ENCODE measurements at regions not wholly inside any gene's neighbourhood (a gene's known extent, or its start where the extent isn't known, plus 50 kb on each side); places are given as distances from the start of the nearest gene placed in this dataset.

DNA sequence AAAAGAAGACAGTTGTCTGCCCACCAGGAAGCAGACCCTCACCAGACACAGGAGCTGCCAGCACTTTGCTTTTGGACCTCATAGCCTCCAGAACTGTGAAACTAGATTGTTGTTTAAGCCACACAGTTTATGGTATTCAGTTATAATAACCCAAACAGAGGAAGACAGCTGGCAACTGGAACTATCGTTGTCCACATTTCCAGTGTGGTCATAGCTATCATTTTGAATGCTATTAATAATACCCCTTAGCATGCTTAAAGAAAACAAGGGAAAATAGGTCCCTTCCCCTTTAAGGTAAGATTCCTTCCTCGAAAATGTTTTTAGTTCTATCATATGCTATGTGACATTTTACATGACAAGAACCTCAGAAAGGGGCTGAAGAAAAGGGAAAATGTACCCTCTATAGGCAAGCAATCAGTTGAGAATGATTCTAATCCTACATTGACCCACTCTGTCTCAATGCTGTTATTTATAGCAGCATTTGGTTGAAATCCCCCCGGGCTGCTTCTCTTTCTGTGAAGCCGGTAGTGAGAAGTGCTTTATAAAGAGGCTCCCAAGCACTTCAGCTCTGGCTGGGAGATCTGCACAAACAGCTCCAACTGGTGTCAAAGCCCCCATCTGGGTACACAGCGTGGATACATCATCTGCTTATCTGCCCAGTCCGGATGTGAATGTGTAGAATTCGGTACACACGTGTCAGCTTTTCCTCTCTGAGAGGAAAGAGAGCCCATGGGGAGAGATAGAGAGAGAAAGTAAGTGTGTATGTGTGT lies 221.2 kb upstream of the FLRT2 start:
- Histone ChIP-seq H3K79me2 (ENCODE audit: insufficient read depth) (no peaks in the 10 kb centered on the region), H3K4me3 (no peak overlapping the region), H3K4me1 (ENCODE audit: insufficient read depth) (no peaks in the 10 kb centered on the region), H4K20me1 (ENCODE audit: insufficient read depth) (no peaks in the 10 kb centered on the region), H3K4me2 (ENCODE audit: unreplicated experiment) (no peak overlapping the region), H3K9ac (no peak overlapping the region), H3K36me3 (ENCODE audit: low read depth) (no peaks in the 10 kb centered on the region), H3K27ac (no peak overlapping the region), H3K9me2 (ENCODE audit: insufficient read depth) (no peaks in the 10 kb centered on the region), H3K27me3 (replicated peaks; ENCODE audit: insufficient read depth) (no peaks in the 10 kb centered on the region), H3F3A (ENCODE audit: insufficient read depth) (no peaks in the 10 kb centered on the region), H3K9me3 (ENCODE audit: low read depth) (no peaks in the 10 kb centered on the region), H2AFZ (0 out of 2 replicates have a peak overlapping the region, but pooled peaks have one; percentile 30)
- no peak for DNase-seq
- in situ Hi-C loops (cut with MboI) = no loop called here
- WGBS, 2 experiments (ENCODE audit: low coverage in 1 of 2, low lambda C conversion rate in 2 of 2, missing lambda C conversion rate in 2 of 2) = 35 to 38% methylated on average over 8 of the region's 8 CpGs
- no peak for TF ChIP-seq EZH2phosphoT487 (IDR thresholded peaks at IDR 0.05; ENCODE audit: insufficient read depth, low read depth)

DNA sequence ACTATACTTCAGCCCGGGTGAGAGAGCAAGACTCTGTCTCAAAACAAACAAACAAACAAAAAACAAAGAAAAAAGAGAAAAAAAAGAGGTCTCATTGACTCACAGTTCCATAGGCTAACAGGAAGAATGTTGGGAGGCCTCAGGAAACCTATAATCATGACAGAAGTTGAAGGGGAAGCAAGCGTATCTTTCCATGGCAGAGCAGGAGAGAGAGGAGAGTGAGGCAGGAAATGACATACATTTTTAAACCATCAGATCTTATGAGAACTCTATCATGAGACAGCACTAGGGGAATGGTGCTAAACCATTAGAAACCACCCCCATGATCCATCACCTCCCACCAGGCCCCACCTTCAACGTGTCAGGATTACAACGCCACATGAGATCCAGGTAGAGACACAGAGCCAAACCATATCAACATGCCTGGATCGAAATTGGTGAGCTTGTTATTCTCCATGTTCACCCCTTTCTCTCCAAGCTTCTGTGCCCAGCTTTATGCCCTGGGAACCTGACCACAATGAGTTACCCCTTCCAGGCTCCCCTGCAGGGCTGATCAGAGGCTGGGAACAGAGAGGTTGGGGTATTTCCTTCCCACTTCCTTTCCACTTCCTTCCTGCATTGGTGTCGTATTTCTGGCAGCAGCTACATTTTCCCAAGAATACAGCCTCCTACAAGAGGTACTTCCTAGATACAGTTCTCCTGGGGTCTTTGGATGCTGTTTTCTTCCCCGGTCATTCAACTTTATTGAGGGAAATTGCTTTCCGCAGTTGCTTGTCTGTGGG lies 219.3 kb upstream of the FLRT2 start:
- Histone ChIP-seq H3K4me3 (no peak overlapping the region), H4K20me1 (ENCODE audit: insufficient read depth) (no peaks in the 10 kb centered on the region), H3K9ac (no peak overlapping the region), H3K4me1 (ENCODE audit: insufficient read depth) (peaks cover 10% of the 10 kb centered on the region), H3K9me2 (ENCODE audit: insufficient read depth) (no peaks in the 10 kb centered on the region), H3K27ac (no peak overlapping the region), H3F3A (ENCODE audit: insufficient read depth) (0 out of 2 replicates have a peak, but pooled peaks cover 6% of the 10 kb centered on the region), H3K4me2 (ENCODE audit: unreplicated experiment) (no peak overlapping the region), H3K27me3 (replicated peaks; ENCODE audit: insufficient read depth) (no peaks in the 10 kb centered on the region), H3K9me3 (ENCODE audit: low read depth) (no peaks in the 10 kb centered on the region), H3K36me3 (ENCODE audit: low read depth) (no peaks in the 10 kb centered on the region), H2AFZ (no peak overlapping the region), H3K79me2 (ENCODE audit: insufficient read depth) (no peaks in the 10 kb centered on the region)
- 84 to 90% methylated on average over 8 of the region's 8 CpGs for WGBS, 2 experiments (ENCODE audit: low coverage in 1 of 2, low lambda C conversion rate in 2 of 2, missing lambda C conversion rate in 2 of 2)
- no peak for DNase-seq
- TF ChIP-seq EZH2 (IDR thresholded peaks at IDR 0.05; ENCODE audit: insufficient read depth, poor library complexity, severe bottlenecking) (no peak), EZH2phosphoT487 (IDR thresholded peaks at IDR 0.05; ENCODE audit: insufficient read depth, low read depth) (no peak)
- in situ Hi-C loops (cut with MboI) = no loop called here

DNA sequence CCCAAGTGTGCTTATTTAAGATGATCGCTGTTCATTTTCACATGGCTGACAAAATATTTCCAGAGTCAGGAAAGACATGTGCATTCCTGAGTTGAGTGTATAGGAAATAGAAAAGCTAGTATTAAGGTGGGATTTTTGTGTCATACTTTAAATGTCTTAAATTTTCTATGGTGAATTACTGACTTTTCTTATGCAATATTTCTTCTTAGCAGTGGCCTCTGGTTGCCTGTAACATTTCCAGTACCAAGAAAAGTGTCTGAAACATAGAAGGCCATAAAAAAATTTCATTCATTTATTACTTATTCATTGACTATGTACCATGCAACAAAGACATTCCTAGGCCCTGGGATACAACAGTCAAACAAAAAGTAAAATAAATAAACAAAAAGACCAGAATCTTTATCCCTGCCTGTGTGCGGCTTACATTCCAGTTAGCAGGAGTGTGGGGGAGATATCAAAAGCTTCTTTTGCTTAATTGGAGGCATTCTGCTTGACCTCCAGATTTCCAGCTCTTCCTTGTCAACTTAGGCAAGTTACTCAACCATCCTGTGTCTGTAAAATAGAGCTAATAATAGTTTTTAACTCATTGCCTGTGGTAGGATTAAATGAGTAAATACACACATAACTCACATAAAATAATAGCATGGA lies 216.3 kb upstream of the FLRT2 start:
- no peak overlapping the region for H2AFZ ChIP-seq
- no peaks in the 10 kb centered on the region for H3K9me3 ChIP-seq (ENCODE audit: low read depth)
- DNase-seq = peak; percentile 36
- H3K4me3 ChIP-seq = no peak overlapping the region
- H3K4me2 ChIP-seq (ENCODE audit: unreplicated experiment) = no peak overlapping the region
- 0 out of 2 replicates have a peak overlapping the region, but pooled peaks have one; percentile 1 for H3K27ac ChIP-seq
- H3K9me2 ChIP-seq (ENCODE audit: insufficient read depth) = no peaks in the 10 kb centered on the region
- no peaks in the 10 kb centered on the region for H3K36me3 ChIP-seq (ENCODE audit: low read depth)
- TF ChIP-seq EZH2phosphoT487 (IDR thresholded peaks at IDR 0.05; ENCODE audit: insufficient read depth, low read depth) = no peak
- no peak for TF ChIP-seq EZH2 (IDR thresholded peaks at IDR 0.05; ENCODE audit: insufficient read depth, poor library complexity, severe bottlenecking)
- WGBS, 2 experiments (ENCODE audit: low coverage in 1 of 2, low lambda C conversion rate in 2 of 2, missing lambda C conversion rate in 2 of 2) = 71 to 85% methylated on average over 2 of the region's 2 CpGs
- in situ Hi-C loops (cut with MboI) = no loop called here
- H3K27me3 ChIP-seq (replicated peaks; ENCODE audit: insufficient read depth) = no peaks in the 10 kb centered on the region
- no peaks in the 10 kb centered on the region for H3K79me2 ChIP-seq (ENCODE audit: insufficient read depth)
- no peaks in the 10 kb centered on the region for H4K20me1 ChIP-seq (ENCODE audit: insufficient read depth)
- H3K9ac ChIP-seq = no peak overlapping the region
- peaks cover 40% of the 10 kb centered on the region for H3K4me1 ChIP-seq (ENCODE audit: insufficient read depth)
- H3F3A ChIP-seq (ENCODE audit: insufficient read depth) = peaks cover 34% of the 10 kb centered on the region

DNA sequence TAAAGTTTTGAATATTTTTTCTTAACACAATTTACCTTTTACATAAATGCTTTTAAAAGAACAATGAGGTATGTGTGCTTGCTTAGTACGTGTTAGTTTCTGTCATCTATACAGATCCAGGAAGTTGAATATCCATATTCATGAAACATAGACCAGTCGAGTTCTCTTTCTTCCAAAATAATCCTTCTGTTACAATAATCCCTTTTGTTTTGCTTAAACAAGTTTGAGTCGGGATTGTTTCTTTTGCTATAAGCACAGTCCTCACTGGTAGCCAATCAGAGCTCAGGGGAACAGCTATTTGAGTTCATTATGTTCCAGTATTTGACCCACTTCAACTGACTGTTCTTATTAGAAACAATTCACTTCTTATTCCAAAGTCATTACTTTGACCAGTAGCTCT lies 214.7 kb upstream of the FLRT2 start:
- Histone ChIP-seq H3K4me2 (ENCODE audit: unreplicated experiment) (no peak overlapping the region), H3K9me3 (ENCODE audit: low read depth) (no peaks in the 10 kb centered on the region), H3K27me3 (replicated peaks; ENCODE audit: insufficient read depth) (no peaks in the 10 kb centered on the region), H2AFZ (no peak overlapping the region; the same call in 1 of the 2 replicates), H3K9ac (no peak overlapping the region), H3K4me3 (no peak overlapping the region), H4K20me1 (ENCODE audit: insufficient read depth) (no peaks in the 10 kb centered on the region), H3K27ac (no peak overlapping the region), H3F3A (ENCODE audit: insufficient read depth) (peaks cover 47% of the 10 kb centered on the region), H3K36me3 (ENCODE audit: low read depth) (no peaks in the 10 kb centered on the region), H3K79me2 (ENCODE audit: insufficient read depth) (no peaks in the 10 kb centered on the region), H3K4me1 (ENCODE audit: insufficient read depth) (peaks cover 55% of the 10 kb centered on the region), H3K9me2 (ENCODE audit: insufficient read depth) (no peaks in the 10 kb centered on the region)
- no peak for TF ChIP-seq EZH2phosphoT487 (IDR thresholded peaks at IDR 0.05; ENCODE audit: insufficient read depth, low read depth)
- no peak for TF ChIP-seq EZH2 (IDR thresholded peaks at IDR 0.05; ENCODE audit: insufficient read depth, poor library complexity, severe bottlenecking)
- in situ Hi-C loops (cut with MboI) = no loop called here
- 67 to 80% methylated on average over 3 of the region's 3 CpGs for WGBS, 2 experiments (ENCODE audit: low coverage in 1 of 2, low lambda C conversion rate in 2 of 2, missing lambda C conversion rate in 2 of 2)
- no peak for DNase-seq
